ENCODE measurements at regions not wholly inside any gene's neighbourhood (a gene's known extent, or its start where the extent isn't known, plus 50 kb on each side); places are given as distances from the start of the nearest gene placed in this dataset.
"Not testable (repeated sequence)": the region's sequence is repeated elsewhere in the genome, so short reads cannot be mapped to it uniquely, and the experiment has no call there.

DNA sequence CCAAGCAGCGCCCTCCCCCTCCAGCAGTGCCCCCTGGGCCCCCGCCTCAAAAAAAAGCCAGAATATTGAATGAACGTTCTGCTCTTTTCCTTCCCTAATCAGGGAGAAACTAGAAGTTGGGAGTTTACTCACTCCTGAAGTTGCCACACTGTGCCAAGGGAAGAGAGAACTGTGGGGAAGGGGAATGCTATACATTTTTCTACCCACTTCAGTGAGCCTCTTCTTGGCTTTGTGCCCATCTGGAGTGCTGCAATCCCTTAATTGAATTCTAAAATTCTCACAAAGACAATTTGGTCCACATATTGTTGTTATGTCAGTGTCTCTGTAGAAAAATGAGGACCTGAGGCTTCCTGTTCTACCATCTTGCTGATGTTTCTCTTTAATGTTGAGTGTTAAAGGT is 443.7 kb downstream of the DIRAS2 start:
- DNase-seq (ENCODE audit: low read depth, low spot score) = no peak

DNA sequence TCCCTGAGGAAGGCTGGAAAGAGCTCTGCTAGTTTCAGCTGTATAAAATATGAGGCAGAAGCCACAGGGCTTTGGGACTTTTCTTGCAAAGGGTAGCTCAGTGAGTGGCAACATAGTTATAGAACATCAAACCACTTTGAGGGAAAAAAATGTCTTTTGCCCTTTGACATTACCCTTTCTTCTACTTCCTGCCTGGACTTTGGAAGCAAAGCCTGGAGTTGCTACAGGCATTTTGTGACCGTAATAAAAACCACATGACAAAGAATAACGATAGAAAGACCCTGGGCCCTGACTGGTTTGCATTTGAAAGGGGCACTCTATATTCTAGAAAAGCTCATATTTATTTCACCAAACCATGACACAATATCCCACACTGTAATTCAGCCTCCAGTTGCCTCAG is 440.9 kb downstream of the DIRAS2 start:
- no peak for DNase-seq (ENCODE audit: low read depth, low spot score)

DNA sequence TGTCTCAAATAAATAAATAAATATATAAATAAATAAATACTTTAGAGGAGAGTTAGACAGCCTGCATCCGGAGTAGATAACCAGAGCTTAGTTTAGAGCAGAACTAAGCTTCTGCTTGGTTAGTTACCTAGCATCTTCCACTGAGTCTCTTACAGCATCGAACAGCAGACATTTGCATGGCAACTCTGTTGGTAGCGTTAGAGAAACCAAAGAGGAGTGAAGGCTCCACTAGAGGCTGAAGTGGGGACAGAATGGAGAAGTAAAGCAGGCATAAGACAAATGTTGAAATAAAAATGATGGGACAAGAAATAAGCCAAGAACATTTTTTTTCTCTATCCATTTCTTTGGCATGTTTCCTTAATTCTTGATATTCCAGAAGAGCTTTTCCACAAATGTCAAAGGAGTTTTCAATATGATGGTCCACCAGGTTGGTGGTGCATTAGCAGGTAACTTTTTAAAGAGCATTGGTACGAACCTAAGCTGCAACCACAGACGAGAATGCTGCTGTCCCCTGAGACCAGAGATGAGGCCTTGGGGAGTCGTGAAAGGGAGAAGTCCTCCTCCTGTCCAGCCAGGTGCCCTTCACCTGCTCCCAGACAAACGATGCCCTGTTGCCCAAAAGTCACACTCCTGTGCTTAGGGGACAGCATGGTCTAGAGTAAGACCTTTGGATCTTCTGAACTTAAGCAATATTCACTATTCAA is 438.3 kb downstream of the DIRAS2 start:
- no peak for DNase-seq (ENCODE audit: low read depth, low spot score)

DNA sequence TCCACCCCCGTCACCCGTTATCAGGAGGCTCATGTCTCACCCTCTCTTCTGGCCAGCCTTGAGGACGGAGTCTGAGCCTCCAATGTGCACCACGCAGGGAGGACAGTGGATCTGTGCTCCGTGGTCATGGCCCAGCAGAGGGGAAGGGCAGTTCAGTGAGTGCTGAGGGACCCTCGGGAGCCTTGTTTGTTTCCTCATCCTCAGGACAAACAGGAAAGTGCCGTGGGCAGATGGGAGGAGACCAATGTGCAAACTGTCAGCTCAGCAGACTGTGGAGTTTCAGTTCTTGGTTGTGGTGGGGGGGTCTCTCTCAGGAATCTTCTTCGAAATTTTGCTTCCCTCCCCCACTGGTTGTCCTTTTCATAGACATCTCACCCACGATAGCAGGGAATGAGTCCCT is 429.6 kb downstream of the DIRAS2 start:
- DNase-seq (ENCODE audit: low read depth, low spot score) = not testable (repeated sequence)

DNA sequence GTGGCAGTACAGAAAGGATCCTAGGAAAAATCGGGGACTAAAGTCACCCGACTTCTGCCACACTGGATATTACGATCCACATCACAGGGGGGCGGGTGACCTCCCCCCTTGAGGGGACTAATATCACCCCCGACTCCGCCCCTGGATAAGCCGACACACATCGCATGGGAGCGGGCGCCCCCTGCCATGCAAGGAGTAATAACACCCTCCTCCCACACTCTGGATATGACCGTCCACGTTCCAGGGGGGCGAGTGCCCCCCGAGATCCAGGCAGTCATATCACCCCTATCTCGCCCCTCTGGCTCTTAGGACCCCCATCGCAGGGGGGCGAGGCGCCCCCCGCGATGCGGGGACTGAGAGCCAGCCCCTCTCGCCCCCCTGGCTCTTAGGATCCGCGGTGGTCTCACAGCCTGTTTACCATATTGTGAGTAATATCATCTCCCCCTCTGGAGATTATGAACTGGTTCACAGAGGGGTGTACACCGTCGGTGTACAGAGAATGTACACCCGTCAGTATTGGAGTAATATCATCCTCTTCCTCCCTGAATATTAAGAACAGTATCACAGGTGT is 423.0 kb downstream of the DIRAS2 start:
- no peak for DNase-seq (ENCODE audit: low read depth, low spot score)

DNA sequence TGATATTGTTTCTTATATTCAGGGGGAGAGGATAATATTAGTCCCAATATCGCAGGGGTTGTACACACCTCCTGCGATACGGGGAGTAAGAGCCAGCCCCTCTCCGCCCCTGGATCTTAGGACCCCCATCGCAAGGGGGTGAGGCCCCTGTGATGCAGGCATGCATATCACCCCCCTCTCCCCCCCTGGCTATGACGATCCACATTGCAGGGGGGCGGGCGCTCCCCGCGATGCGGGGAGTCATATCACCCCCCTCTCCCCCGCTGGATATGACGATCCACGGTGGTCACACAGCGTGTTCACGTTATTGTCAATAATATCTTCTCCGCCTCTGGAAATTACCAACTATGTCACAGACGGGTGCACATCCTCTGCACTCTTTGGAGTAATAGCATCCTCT is 420.7 kb downstream of the DIRAS2 start:
- not testable (repeated sequence) for DNase-seq (ENCODE audit: low read depth, low spot score)

DNA sequence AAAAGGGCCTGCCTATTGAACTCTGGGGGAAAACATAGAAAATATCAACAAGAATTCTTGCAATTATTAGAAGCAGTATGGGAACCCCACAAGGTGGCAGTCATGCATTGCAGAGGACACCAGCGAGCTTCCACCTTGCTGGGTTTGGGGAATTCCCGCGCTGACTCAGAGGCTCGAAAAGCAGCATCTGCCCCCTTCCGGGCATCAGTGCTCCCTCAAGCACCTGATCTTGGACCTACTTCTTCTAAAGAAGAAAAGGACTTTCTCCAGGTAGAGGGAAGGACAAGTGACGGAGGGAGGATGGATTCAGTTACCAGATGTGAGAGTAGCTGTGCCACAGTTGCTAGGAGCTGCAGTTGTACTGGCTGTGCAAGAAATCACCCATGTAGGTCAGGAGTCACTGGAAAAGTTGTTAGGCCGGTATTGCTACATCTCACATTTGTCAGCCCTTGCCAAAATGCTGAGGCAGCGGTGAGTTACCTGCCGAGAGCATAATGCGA is 415.7 kb downstream of the DIRAS2 start:
- DNase-seq (ENCODE audit: low read depth, low spot score) = peak; percentile 65

DNA sequence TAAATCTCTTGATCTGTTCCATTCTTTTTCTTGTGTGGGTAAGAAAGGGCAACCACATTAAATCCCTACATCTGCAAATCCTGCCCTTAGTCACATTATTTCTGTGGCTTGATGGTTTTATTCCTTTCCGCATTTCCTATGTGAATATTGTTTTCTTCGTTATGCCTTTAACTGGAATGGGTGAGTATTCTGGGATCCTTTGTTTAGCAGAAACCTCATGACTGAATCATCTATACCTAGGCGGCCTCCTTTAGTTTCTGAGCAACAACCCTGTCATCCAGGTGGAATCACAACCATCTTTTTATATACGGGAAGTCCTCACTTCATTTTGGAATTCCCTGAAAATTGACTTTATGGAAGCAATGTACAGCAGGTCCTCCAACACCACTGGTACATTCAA is 409.5 kb downstream of the DIRAS2 start:
- not testable (repeated sequence) for DNase-seq (ENCODE audit: low read depth, low spot score)

DNA sequence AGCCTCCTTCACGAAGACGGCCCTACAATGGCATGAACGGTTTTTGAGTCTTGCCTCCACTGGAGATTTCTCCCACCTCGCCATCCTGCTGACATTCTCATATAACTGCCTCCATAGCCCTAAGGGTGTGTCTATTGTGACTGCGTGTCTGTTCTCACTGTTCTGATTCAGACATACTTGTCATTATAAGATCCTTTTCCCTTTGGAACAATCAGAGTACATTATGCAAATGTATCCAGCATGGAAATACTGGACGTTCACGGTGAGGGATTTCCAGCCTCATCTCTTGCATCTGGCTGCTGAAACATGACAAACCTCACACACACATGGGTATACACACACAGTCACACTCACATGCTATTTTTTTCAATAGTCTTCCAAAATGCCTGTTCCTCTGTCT is 402.1 kb downstream of the DIRAS2 start:
- DNase-seq (ENCODE audit: low read depth, low spot score) = no peak

DNA sequence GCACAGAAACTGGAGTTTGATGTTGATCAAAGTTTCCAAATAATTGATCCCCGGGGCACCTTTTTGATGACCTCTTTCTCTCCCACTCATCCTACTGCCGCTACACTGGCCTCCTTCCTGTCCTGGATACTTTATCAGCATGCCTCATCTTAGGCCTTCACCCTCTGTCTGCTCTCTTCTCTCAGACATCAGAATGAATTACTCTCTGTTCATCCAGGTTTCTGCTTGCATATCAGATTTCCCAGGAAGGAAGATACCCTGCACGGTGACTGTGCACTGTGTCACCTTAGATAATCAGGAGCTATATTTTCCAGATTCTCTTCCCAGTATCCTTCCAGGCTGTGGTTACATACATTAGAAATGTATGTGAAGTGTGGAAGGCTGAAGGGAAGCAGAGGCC is 397.0 kb downstream of the DIRAS2 start:
- DNase-seq (ENCODE audit: low read depth, low spot score) = no peak

DNA sequence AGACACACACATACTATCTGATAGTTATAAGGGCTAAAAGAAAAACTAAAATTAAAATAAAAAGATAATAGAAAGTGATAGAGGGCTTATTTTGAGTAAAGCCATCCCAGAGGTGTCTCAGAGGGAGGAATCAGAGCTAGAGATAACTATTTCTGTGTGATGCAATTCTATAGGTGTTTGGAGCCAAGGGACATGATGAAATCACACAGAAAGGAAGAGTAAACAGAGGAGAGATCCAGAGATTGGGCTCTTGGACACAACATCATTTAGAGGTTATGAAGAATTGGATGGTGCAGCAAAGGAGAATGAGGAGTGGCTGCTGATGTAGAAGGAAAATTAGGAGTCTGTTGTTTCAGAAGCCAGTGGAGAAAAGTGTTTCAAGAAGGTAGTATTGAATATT is 393.5 kb downstream of the DIRAS2 start:
- DNase-seq (ENCODE audit: low read depth, low spot score) = no peak

DNA sequence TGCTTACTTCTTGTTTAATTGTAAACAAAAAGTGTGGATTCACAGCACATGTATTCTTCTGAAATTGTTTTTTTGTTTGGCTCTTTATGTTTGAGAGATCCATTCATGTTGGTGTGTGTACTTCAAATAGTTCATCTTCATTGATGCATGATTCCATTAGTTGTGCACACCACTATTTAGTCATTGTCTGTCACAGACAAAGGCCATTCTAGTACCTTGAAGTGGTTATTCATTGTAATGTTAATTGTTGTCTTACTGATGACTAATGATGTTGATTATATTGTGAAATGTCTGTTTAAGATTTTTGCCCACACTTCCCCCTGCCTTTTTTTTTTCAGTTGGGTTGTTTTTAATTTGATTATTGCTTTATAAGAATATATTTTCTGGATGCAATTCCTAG is 391.3 kb downstream of the DIRAS2 start:
- no peak for DNase-seq (ENCODE audit: low read depth, low spot score)

DNA sequence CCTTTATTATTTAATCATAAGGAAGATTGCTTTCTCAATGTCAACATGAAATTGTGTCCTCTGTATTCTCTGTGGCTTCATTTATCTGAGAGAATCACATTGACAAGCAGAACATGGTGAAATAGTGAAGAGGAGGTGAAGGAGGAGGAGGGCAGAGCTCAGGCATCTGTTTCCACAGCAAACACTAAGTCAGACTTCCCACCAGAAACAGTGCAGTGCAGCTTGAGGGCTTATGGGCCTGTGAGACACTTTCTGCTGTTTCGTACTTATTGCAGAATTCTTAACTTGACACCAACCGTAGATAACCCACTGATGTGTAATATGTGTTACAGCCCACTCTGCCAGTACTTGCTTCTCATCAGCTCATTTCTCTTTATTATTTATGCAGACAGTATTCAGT is 386.3 kb downstream of the DIRAS2 start:
- DNase-seq (ENCODE audit: low read depth, low spot score) = no peak

DNA sequence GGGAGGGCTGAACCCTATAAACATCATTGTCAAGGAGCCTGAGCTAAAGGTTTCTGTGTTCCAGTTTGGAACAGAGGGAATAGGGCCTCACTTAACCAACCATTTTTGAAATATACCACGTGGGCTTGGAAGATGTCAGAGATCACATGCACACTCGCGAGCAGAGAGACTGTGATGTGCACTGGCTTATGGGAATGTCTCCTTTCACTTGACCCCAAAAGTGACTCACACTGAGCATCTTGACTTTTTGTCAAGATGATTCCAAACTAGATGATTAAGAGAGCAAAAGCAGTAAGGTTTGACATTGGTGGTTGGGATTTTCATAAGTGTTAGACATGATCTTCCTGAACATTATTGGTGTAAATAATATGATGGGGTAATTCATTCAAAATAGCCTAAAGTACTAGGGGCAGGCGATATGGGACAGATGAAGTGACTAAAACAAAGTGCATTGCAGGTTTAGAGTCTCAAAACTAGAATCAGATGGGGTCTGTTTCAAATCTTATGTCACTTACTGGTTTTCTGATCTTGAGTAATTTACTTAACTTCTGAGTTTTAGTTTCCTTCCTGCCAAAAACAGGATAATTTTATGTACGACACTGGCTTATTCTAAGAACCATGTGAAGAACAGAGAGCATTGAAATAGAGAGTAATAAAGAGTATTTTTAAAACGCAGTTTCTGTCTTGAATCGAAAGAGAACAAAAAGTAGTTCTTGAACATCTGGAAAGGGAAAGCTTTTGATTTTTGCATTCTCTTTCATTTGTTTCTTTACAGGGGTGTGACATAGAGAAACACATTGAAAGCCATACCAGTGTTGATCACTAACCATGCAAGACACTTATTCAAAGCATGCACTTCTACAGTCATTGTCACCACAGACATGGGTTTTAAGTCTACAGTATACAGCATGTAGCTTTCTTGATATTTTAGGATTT is 383.0 kb downstream of the DIRAS2 start:
- no peak for DNase-seq (ENCODE audit: low read depth, low spot score)

DNA sequence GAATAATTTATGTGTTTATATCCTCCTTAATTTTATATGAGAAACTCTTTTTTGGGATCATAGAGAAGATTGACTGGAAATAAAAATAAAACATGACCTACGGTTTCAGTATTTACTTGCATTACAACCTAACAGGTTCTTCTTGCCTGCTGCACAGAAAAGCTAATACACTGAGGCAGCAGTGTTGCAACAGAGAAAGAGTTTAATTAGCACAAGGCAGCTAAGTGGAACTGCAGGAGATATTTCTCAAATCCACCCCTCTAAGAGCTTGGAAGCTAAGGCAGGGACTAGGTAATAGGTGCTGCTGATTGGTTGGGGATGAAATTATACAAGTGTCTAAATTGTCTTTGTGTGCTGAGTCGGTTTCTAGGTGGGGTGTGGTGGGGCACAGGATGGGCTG is 380.9 kb downstream of the DIRAS2 start:
- DNase-seq (ENCODE audit: low read depth, low spot score) = no peak

DNA sequence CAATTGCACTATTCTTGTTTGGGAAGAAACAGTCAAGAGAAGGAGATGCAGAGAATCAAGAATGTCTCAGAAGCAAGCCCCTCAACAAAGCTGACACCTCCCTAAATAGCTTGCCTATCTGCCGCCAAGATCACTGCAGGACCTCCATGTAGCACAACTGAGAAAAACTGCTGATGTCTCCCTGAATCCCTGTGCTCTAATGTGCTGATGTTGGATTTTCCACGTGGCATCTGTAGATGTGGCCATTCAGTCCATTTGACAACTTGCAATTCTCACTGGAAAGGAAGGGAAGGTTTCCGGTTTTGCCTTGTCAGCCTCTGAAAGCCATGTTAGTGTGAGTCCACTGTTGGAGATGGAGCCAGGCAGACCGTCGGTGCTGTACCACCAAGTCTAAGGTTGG is 374.0 kb downstream of the DIRAS2 start:
- DNase-seq (ENCODE audit: low read depth, low spot score) = no peak

DNA sequence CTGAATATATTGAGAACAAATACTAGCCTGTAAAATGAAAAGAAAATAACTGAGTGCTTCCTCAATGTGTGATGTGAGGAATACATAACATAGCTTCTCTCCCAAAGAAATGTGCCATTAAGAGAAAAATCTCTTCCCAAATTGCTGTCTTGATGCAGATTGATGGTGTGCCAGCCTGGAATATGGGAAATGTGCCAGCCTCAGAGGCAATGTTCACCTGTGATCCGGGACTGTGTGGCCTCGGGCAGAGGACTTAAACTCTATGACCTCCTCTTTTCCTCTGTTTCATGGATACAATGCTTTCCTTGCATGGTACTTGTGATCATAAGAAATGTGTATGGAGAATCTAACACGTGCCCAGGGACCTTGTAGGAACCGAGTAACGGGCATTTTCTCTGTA is 370.9 kb downstream of the DIRAS2 start:
- no peak for DNase-seq (ENCODE audit: low read depth, low spot score)

DNA sequence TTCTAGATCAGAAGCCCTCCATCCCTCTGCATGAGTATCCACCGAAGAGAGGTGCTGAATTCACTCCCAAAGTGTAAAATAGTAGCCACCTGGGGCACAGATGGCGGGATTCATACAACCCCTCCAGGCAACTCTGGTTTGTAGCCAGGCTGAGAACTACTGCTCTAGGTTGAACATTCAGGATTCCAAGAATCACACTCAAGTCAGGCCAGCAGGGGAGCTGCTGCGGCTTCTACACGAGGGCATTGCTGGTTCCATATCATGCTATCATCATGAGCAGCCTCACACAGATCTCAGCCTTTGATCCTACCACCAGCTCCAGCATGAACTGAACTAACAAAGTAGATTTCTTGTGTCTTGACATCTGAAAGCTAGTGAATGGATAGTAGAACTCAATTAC is 367.9 kb downstream of the DIRAS2 start:
- no peak for DNase-seq (ENCODE audit: low read depth, low spot score)

DNA sequence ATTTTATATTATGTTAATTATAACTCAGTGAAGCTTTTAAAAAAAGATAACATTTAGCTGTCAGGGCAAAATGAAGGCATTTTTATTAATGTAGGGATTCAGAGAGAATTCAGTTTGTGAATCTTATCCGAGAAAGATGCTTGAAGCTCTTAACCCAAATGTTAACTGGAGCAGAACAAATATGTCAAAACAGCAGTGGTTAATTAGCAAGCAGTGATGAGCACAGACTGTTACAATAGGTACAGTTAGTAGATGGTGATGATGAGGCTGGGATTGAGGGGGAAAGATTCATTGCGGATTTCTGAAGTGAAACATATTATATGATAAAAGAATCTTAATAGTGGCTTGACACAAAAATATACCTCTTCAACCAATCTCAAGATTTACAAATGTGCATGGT is 356.7 kb downstream of the DIRAS2 start:
- no peak for DNase-seq (ENCODE audit: low read depth, low spot score)

DNA sequence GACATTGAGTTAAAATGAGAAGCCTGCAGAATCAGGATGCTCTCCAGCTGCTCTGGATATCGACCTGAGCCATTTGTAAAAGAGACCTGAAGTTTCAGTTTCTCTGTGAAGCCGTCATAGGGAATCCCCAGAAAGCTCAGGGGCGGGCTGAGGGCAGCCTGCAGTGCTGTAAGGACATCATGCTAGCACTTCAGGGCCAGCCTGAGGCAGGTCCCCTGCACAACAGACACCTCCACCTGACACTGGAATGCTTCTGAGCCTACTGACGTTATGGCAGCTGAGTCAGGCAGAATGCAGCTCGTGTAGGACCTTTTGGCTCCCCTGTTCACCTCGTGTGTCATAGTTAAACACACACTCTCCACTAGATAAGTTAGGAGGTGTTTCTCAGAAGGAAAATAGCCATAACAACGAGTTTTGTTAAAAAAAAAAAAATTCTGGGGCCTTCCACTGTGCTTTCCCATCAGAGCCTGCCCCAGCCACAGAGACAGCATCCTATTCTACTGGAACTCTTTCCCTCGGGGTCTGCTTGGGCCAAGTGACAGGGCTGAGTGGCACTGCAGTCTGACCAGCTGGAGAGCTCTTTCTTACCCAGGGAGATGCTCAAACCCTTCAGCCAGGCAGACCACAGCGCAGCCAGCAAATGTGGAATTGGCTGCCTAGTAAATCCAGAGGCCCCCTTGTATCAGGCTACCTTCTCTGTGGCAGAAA is 354.9 kb downstream of the DIRAS2 start:
- no peak for DNase-seq (ENCODE audit: low read depth, low spot score)

DNA sequence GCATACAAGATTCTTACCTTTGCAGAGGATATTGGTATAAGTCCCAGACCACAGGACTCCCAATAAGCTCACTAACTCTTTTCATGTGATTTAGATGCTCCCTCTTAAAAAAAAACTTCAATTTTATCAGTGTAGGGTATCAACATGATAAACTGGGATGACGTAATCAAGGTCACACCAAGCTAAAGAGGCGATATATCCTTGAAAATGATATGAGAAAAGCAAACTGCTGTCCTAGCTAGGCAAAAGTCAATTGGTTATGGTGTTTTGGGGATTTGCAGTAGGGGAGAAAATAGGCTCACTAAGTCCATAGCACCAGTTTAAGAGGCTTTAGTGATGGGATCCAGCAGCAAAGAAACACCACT is 354.4 kb downstream of the DIRAS2 start:
- no peak for DNase-seq (ENCODE audit: low read depth, low spot score)
